Esophagus (tissue), 2 donors: ENCODE measurements at regions not wholly inside any gene's neighbourhood (a gene's known extent, or its start where the extent isn't known, plus 50 kb on each side); places are given as distances from the start of the nearest gene placed in this dataset.

Source experiments
- H3K27ac ChIP-seq, 2 donors: one replicate each; pipeline ENCODE4 v1.5.1; 2013; ENCODE audit warnings: low read depth in 2 of 2, mild to moderate bottlenecking in 2 of 2, inconsistent platforms in 1 of 2, low read length in 1 of 2, moderate library complexity in 1 of 2
- H3K27me3 ChIP-seq, 2 donors: one replicate each; pipeline ENCODE4 v1.6.1; 2013; ENCODE audit warnings: low read length in 2 of 2, control low read depth in 1 of 2, mild to moderate bottlenecking in 1 of 2; ENCODE audit not compliant: insufficient read depth in 2 of 2, control insufficient read depth in 1 of 2
- H3K36me3 ChIP-seq, 2 donors: one replicate each; pipeline ENCODE4 v1.6.1; 2013; ENCODE audit warnings: low read length in 1 of 2; ENCODE audit not compliant: control insufficient read depth in 2 of 2, insufficient read depth in 2 of 2
- H3K4me1 ChIP-seq, 2 donors: one replicate each; pipeline ENCODE4 v1.6.1; 2013; ENCODE audit warnings: low read length in 1 of 2; ENCODE audit not compliant: control insufficient read depth in 2 of 2, insufficient read depth in 2 of 2
- H3K4me3 ChIP-seq, 2 donors: one replicate each; pipeline ENCODE4 v1.5.1; 2013; ENCODE audit warnings: low read length in 2 of 2, mild to moderate bottlenecking in 2 of 2, low read depth in 1 of 2, moderate library complexity in 1 of 2
- H3K9me3 ChIP-seq, 2 donors: one replicate each; pipeline ENCODE4 v1.6.1; 2013; ENCODE audit warnings: mild to moderate bottlenecking in 2 of 2, low read depth in 1 of 2, low read length in 1 of 2, moderate library complexity in 1 of 2; ENCODE audit not compliant: control insufficient read depth in 2 of 2, insufficient read depth in 1 of 2
- WGBS, 2 donors: extraction: QIAGEN DNeasy Blood & Tissue Kit; methylation state at CpG; one replicate each; pipeline ENCODE4 v1.1.7; 2013; 5-methylcytosine and 5-hydroxymethylcytosine counted together
- donor health status: healthy with polysubstance abuse.
- donor health status: Bipolar disorder and iron deficiency.

- H3K36me3 ChIP-seq = peaks cover 0 to 2% of the 10 kb centered on the region in 2 donors
- WGBS, 2 donors = 63 to 75% methylated on average over 3 of the region's 3 CpGs
Measured at GRCh38 chr6:131398176-131398575, 174.8 kb upstream of the ARG1 start.

GRCh38 chr6:131399433-131399832 is 173.6 kb upstream of the ARG1 start:
- no peaks in the 10 kb centered on the region for H3K9me3 ChIP-seq
- H3K4me1 ChIP-seq = no peaks in the 10 kb centered on the region
- no peak overlapping the region for H3K27ac ChIP-seq
- no peaks in the 10 kb centered on the region for H3K27me3 ChIP-seq
- H3K36me3 ChIP-seq = peaks cover 0 to 2% of the 10 kb centered on the region in 2 donors
- H3K4me3 ChIP-seq = no peak overlapping the region
- 58 to 59% methylated on average over 4 of the region's 4 CpGs for WGBS, 2 donors

More at GRCh38 chr6:131398176-131398575, 174.8 kb upstream of the ARG1 start:
- Histone ChIP-seq H3K4me1 (no peaks in the 10 kb centered on the region), H3K4me3 (no peak overlapping the region), H3K27ac (no peak overlapping the region), H3K9me3 (no peaks in the 10 kb centered on the region), H3K27me3 (no peaks in the 10 kb centered on the region)

- Histone ChIP-seq H3K4me1 (no peaks in the 10 kb centered on the region), H3K9me3 (no peaks in the 10 kb centered on the region), H3K27ac (no peak overlapping the region), H3K36me3 (peaks cover 0 to 2% of the 10 kb centered on the region in 2 donors), H3K4me3 (no peak overlapping the region), H3K27me3 (no peaks in the 10 kb centered on the region)
- WGBS, 2 donors = 78 to 86% methylated on average over 1 of the region's 1 CpG
Measured at GRCh38 chr6:131400054-131400778, 172.8 kb upstream of the ARG1 start.

- no peak overlapping the region for H3K27ac ChIP-seq
- H3K4me1 ChIP-seq = no peaks in the 10 kb centered on the region
- WGBS, 2 donors = 68 to 80% methylated on average over 2 of the region's 2 CpGs
- no peaks in the 10 kb centered on the region for H3K9me3 ChIP-seq
- H3K36me3 ChIP-seq = peaks cover 0 to 2% of the 10 kb centered on the region in 2 donors
- H3K4me3 ChIP-seq = no peak overlapping the region
- no peaks in the 10 kb centered on the region for H3K27me3 ChIP-seq
Measured at GRCh38 chr6:131400779-131401496, 172.1 kb upstream of the ARG1 start.

GRCh38 chr6:131408811-131409210 is 164.2 kb upstream of the ARG1 start:
- no peak overlapping the region for H3K27ac ChIP-seq
- no peaks in the 10 kb centered on the region for H3K4me1 ChIP-seq
- H3K27me3 ChIP-seq = no peaks in the 10 kb centered on the region
- no peaks in the 10 kb centered on the region for H3K9me3 ChIP-seq
- no peaks in the 10 kb centered on the region for H3K36me3 ChIP-seq
- H3K4me3 ChIP-seq = no peak overlapping the region
- WGBS, 2 donors = 50 to 56% methylated on average over 1 of the region's 1 CpG

- Histone ChIP-seq H3K27me3 (no peaks in the 10 kb centered on the region), H3K36me3 (no peaks in the 10 kb centered on the region), H3K9me3 (no peaks in the 10 kb centered on the region), H3K27ac (no peak overlapping the region), H3K4me1 (no peaks in the 10 kb centered on the region), H3K4me3 (no peak overlapping the region)
- WGBS, 2 donors = 65 to 73% methylated on average over 1 of the region's 1 CpG
Measured at GRCh38 chr6:131410785-131411184, 162.2 kb upstream of the ARG1 start.

- WGBS, 2 donors = 60 to 64% methylated on average over 7 of the region's 7 CpGs
Measured at GRCh38 chr6:131412960-131413830, 159.8 kb upstream of the ARG1 start.

GRCh38 chr6:131413831-131414191 is 159.2 kb upstream of the ARG1 start:
- H3K36me3 ChIP-seq = no peaks in the 10 kb centered on the region
- no peaks in the 10 kb centered on the region for H3K9me3 ChIP-seq
- no peaks in the 10 kb centered on the region for H3K4me1 ChIP-seq
- H3K4me3 ChIP-seq = no peak overlapping the region
- H3K27ac ChIP-seq = no peak overlapping the region
- 77 to 81% methylated on average over 2 of the region's 2 CpGs for WGBS, 2 donors
- H3K27me3 ChIP-seq = no peaks in the 10 kb centered on the region

More at GRCh38 chr6:131412960-131413830, 159.8 kb upstream of the ARG1 start:
- H3K27ac ChIP-seq = no peak overlapping the region
- H3K9me3 ChIP-seq = no peaks in the 10 kb centered on the region
- H3K36me3 ChIP-seq = no peaks in the 10 kb centered on the region
- no peaks in the 10 kb centered on the region for H3K4me1 ChIP-seq
- H3K4me3 ChIP-seq = no peak overlapping the region
- H3K27me3 ChIP-seq = no peaks in the 10 kb centered on the region

GRCh38 chr6:131414956-131415355 is 158.1 kb upstream of the ARG1 start:
- H3K4me3 ChIP-seq = no peak overlapping the region
- no peaks in the 10 kb centered on the region for H3K27me3 ChIP-seq
- no peaks in the 10 kb centered on the region for H3K9me3 ChIP-seq
- H3K36me3 ChIP-seq = no peaks in the 10 kb centered on the region
- WGBS, 2 donors = 81 to 90% methylated on average over 7 of the region's 7 CpGs
- H3K4me1 ChIP-seq = no peaks in the 10 kb centered on the region
- no peak overlapping the region for H3K27ac ChIP-seq
